PC-3 (cell line): ENCODE measurements at regions not wholly inside any gene's neighbourhood (a gene's known extent, or its start where the extent isn't known, plus 50 kb on each side); places are given as distances from the start of the nearest gene placed in this dataset.

Source experiments
- CTCF ChIP-seq: fragments of 300-600 bp; sonication (generic); conservative IDR thresholded peaks from 2 replicates; pipeline ENCODE4 v1.5.1; 2017; ENCODE audit warnings: antibody characterized with exemption, low read depth, mild to moderate bottlenecking, low read length
- EZH2 ChIP-seq: fragments of 300-600 bp; sonication (generic); IDR thresholded peaks from one replicate; pipeline ENCODE4 v1.6.1; 2017; ENCODE audit warnings: antibody characterized with exemption, mild to moderate bottlenecking, low read length; ENCODE audit not compliant: unreplicated experiment
- EZH2phosphoT487 ChIP-seq: fragments of 300-600 bp; sonication (generic); IDR thresholded peaks from 2 replicates; pipeline ENCODE4 v1.6.1; 2018; ENCODE audit warnings: mild to moderate bottlenecking, antibody characterized with exemption, low read length, borderline replicate concordance

DNA sequence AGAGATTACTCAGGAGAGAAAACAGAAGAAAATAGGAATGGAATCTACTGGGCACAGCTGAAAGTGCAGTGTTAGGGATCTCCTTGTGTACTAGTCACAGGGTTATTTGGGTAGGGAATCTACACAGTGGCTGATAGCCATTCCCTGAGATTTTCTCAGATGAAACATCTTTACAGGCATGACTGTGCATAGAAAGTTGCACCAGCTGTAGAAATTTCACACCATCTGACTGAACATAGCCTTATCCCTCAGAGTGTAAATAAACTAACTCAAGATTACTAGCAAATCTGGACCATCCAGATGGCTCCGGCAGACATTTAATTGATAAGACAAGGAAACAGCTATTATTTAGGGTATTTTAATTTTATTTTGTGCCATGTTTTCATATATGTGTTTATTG lies 2053.5 kb upstream of the TENM3 start:
- no peak for TF ChIP-seq CTCF
- no peak for TF ChIP-seq EZH2
- TF ChIP-seq EZH2phosphoT487, result no peak
